GM12874 (cell line): ENCODE measurements at regions not wholly inside any gene's neighbourhood (a gene's known extent, or its start where the extent isn't known, plus 50 kb on each side); places are given as distances from the start of the nearest gene placed in this dataset.

Experiments
- TF ChIP-seq, protein P1 (sequence below): IDR thresholded peaks from 2 replicates; pipeline ENCODE4 v1.5.1; 2011; ENCODE audit warnings: low read depth, mild to moderate bottlenecking, control low read depth, low read length, moderate library complexity; ENCODE audit not compliant: insufficient read depth

DNA sequence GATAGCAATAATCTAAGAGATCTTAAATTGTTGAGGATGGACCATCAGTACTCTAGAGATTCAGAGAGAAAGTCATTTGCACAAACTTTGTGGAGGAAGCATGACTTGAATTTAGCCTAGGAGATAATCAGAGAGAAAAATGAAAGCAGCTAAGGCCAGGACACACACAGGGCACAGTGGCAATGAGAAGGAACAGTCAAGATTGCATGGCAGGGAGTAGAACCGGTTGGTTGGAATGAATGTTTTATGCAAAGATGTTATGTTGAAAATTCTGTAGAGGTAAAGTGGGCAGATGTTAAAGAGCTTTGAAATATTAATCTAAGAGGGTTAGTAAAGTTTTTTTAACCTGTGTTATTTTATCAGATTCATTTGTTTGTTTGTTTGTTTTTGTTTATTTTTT is 521.8 kb downstream of the GATA3 start:
- TF ChIP-seq, protein P1, sequence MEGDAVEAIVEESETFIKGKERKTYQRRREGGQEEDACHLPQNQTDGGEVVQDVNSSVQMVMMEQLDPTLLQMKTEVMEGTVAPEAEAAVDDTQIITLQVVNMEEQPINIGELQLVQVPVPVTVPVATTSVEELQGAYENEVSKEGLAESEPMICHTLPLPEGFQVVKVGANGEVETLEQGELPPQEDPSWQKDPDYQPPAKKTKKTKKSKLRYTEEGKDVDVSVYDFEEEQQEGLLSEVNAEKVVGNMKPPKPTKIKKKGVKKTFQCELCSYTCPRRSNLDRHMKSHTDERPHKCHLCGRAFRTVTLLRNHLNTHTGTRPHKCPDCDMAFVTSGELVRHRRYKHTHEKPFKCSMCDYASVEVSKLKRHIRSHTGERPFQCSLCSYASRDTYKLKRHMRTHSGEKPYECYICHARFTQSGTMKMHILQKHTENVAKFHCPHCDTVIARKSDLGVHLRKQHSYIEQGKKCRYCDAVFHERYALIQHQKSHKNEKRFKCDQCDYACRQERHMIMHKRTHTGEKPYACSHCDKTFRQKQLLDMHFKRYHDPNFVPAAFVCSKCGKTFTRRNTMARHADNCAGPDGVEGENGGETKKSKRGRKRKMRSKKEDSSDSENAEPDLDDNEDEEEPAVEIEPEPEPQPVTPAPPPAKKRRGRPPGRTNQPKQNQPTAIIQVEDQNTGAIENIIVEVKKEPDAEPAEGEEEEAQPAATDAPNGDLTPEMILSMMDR = no peak

DNA sequence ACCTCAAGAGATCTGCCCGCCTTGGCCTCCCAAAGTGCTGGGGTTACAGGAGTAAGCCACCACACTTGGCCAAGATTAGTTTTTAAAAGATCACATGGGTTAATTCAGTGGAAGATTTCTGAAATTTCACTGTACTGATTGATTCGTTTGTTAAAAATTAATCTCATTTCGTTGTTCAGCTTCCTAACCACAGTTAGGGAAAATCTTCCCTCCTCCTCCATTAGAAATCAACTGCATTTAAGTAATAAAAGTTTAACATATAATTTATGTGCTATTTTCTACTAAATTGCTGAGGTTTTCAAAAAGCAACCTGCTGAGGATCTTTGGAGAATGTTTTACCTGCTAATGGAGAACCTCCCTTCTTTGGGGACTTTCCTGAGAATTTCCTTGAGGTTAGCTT is 522.4 kb downstream of the GATA3 start:
- TF ChIP-seq, protein P1 = no peak

DNA sequence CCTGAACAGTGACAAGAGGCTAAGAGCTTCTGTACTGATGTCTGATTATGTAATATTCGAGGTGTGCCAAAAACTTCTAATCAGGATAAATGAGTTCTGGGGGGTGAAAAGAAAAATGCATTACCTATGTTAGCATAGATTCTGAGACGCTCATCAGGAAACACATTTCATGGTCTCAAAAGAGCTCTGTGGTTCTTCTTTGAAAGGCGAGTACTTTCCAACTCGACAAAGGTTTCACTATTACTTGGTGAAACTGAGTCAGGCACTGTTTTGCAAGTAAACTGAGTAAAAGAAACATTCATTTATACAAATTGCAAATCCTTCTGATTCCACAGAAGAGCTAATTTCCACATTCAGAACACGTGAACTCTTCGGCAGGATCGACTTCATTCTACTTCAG is 523.2 kb downstream of the GATA3 start:
- TF ChIP-seq, protein P1 = no peak

DNA sequence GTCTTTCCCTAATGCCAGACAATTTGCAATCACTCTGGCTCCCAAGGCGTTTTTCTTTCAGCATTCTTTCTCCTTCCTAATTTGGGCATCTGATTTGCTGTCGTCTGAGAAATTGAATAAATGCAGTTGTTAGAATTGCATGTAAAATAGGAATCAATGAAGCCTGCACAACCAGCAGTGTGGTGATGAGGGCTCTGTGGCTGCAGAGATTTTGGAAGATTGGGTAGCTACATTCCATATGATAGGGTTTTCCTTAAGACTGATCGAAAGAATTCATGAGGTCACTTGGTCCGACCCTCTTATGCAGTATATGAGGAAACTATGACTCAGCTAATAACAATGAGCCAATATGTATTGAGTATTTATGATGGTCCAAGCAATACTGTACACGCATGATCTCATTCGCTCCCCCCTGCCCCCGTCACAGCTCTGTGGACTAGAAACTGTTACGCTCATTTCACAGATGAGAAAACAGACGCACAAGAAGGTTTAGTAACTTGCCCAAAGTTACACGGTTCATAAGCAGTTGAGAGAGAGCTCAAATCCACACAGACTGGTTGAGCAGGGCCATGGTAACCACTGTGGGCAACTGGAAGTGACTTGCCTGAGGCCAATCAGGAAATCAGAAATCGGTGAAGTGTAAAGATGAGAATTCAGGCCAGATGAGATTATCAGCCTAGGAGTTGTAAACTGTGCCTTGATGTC is 527.2 kb downstream of the GATA3 start:
- TF ChIP-seq, protein P1 = no peak

DNA sequence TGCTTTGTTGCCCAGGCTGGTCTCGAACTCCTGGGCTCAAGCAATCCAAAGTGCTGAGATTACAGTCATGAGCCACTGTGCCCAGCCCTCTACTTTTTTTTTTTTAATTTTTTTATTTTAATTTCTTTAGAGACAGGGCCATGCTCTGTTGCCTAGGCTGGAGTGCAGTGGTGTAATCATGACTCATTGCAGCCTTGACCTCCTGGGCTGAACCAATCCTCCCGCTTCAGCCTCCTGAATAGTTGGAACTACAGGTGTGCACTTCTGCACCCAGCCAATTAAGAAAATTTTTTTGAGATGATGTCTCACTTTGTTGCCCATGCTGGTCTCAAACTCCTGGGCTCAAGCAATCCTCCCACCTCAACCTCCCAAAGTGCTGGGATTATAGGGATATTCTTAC is 528.6 kb downstream of the GATA3 start:
- TF ChIP-seq, protein P1 = no peak

DNA sequence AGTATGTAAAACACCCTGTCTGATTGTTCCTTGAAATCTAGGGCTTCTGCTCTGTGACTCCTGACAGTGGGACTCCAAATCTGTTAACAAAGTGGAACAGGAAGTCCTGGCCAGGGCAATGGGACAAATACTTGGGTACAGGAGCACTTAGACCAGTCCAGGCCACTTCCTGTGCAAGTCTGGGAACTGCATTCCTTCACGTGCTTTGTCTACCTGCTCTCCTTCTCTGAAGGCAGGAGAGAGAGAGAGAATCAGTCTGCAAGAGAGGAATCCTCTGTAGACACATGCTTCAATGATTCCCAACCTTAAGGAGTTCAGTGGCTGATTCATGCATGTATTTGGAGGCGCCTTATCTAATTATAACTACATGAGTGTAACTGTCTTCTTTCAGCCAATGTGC is 530.2 kb downstream of the GATA3 start:
- TF ChIP-seq, protein P1 = no peak

DNA sequence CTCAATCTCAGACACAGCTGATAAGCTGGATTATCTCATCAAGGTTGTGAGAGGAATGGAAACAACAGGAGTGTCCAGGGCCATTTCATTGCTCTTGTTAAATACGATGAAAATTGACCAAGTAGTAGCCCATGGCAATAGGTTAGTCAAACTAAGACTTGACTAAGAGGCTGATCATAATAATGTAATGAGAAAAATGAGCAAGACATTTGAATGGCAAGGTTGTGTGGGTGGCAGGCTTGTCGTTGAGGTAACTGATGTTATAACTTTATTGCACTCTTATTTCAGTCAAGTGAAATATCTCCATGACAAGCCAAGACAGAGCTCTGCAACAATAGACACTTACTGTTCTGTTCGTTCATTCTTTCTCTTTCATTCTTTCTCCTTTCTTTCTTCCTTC is 532.0 kb downstream of the GATA3 start:
- TF ChIP-seq, protein P1 = no peak
